Loucy (cell line): ENCODE measurements at regions not wholly inside any gene's neighbourhood (a gene's known extent, or its start where the extent isn't known, plus 50 kb on each side); places are given as distances from the start of the nearest gene placed in this dataset.

Experiments used
- H2AFZ ChIP-seq: fragments of 200-600 bp; sonication (generic); 2 replicates; pipeline ENCODE4 v1.6.0; 2016; ENCODE audit warnings: antibody characterized with exemption, mild to moderate bottlenecking, low read length, moderate library complexity
- H3F3A ChIP-seq: fragments of 200-600 bp; 2 replicates; pipeline ENCODE4 v1.6.0; 2016; ENCODE audit warnings: antibody characterized with exemption, low read depth, mild to moderate bottlenecking
- H3K27me3 ChIP-seq: fragments of 200-600 bp; sonication (generic); 2 replicates; pipeline ENCODE4 v1.6.1; 2014; ENCODE audit warnings: low read length, mild to moderate bottlenecking; ENCODE audit not compliant: insufficient read depth, poor library complexity, severe bottlenecking
- H3K36me3 ChIP-seq: fragments of 200-600 bp; sonication (generic); 2 replicates; pipeline ENCODE4 v1.6.1; 2016; ENCODE audit warnings: low read length; ENCODE audit not compliant: insufficient read depth
- H3K4me1 ChIP-seq: fragments of 200-600 bp; sonication (generic); 2 replicates; pipeline ENCODE4 v1.5.1; 2014; ENCODE audit warnings: low read length, mild to moderate bottlenecking; ENCODE audit not compliant: insufficient read depth, poor library complexity, severe bottlenecking
- H3K4me2 ChIP-seq: fragments of 200-600 bp; sonication (generic); 2 replicates; pipeline ENCODE4 v1.6.0; 2014; ENCODE audit warnings: antibody characterized with exemption, low read length, low read depth, mild to moderate bottlenecking; ENCODE audit not compliant: poor library complexity, severe bottlenecking
- H3K4me3 ChIP-seq: fragments of 200-600 bp; sonication (generic); 2 replicates; pipeline ENCODE4 v1.5.1; 2014; ENCODE audit warnings: low read length, mild to moderate bottlenecking, mixed read lengths; ENCODE audit not compliant: poor library complexity, severe bottlenecking
- H3K79me2 ChIP-seq: fragments of 200-600 bp; sonication (generic); 2 replicates; pipeline ENCODE4 v1.6.1; 2014; ENCODE audit warnings: low read length; ENCODE audit not compliant: insufficient read depth
- H3K9ac ChIP-seq: fragments of 200-600 bp; sonication (generic); 2 replicates; pipeline ENCODE4 v1.6.0; 2014; ENCODE audit warnings: mild to moderate bottlenecking, low read depth, low read length, moderate library complexity; ENCODE audit not compliant: poor library complexity, severe bottlenecking
- H3K9me2 ChIP-seq: fragments of 200-600 bp; sonication (generic); replicated peaks from 2 replicates; pipeline ENCODE4 v1.6.1; 2016; ENCODE audit warnings: low read depth, low read length, mixed read lengths
- H3K9me3 ChIP-seq: fragments of 200-600 bp; sonication (generic); 2 replicates; pipeline ENCODE4 v1.6.1; 2014; ENCODE audit warnings: mild to moderate bottlenecking, antibody characterized with exemption, low read length, low read depth; ENCODE audit not compliant: insufficient read depth
- H4K20me1 ChIP-seq: fragments of 200-600 bp; sonication (generic); 2 replicates; pipeline ENCODE4 v1.6.0; 2014; ENCODE audit warnings: antibody characterized with exemption, low read length, mild to moderate bottlenecking; ENCODE audit not compliant: insufficient read depth, poor library complexity, severe bottlenecking
- EZH2phosphoT487 ChIP-seq: fragments of 200-600 bp; IDR thresholded peaks from 2 replicates; pipeline ENCODE4 v1.6.1; 2018; ENCODE audit warnings: antibody characterized with exemption, mild to moderate bottlenecking, moderate library complexity, borderline replicate concordance
- TF ChIP-seq, protein P1 (sequence below): fragments of 200-600 bp; sonication (generic); conservative IDR thresholded peaks from 2 replicates; pipeline ENCODE4 v1.5.1; 2014; ENCODE audit warnings: mild to moderate bottlenecking, antibody characterized with exemption, low read length

DNA sequence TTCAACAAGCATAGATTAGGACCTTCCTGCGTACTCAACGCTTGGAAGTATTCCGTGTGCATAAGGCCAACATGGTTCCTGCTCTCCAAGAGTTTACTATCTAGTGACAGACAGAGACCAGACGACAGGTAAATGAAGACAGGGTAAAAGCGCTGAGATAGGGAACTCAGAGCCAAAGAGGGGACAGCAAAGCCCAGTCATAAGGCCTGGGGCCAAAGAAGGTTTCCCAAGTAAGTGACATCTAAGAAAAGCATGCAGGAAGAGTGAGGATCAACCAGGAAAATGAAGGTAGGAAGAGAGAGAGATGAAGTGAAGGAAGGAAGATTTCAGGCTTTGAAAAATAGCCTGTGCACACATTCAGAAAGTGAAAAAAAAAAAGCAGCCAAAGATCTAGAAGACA is 76.9 kb upstream of the CDH20 start:
- H3F3A ChIP-seq: no peaks in the 10 kb centered on the region
- H3K79me2 ChIP-seq: no peaks in the 10 kb centered on the region
- H3K27me3 ChIP-seq: no peaks in the 10 kb centered on the region
- H3K4me1 ChIP-seq: no peaks in the 10 kb centered on the region
- H3K36me3 ChIP-seq: no peaks in the 10 kb centered on the region
- H2AFZ ChIP-seq: no peak overlapping the region
- no peak overlapping the region for H3K9ac ChIP-seq
- no peaks in the 10 kb centered on the region for H3K9me3 ChIP-seq
- H3K4me3 ChIP-seq: no peak overlapping the region
- no peaks in the 10 kb centered on the region for H4K20me1 ChIP-seq
- no peak overlapping the region for H3K4me2 ChIP-seq
- TF ChIP-seq EZH2phosphoT487: no peak
- TF ChIP-seq, protein P1, sequence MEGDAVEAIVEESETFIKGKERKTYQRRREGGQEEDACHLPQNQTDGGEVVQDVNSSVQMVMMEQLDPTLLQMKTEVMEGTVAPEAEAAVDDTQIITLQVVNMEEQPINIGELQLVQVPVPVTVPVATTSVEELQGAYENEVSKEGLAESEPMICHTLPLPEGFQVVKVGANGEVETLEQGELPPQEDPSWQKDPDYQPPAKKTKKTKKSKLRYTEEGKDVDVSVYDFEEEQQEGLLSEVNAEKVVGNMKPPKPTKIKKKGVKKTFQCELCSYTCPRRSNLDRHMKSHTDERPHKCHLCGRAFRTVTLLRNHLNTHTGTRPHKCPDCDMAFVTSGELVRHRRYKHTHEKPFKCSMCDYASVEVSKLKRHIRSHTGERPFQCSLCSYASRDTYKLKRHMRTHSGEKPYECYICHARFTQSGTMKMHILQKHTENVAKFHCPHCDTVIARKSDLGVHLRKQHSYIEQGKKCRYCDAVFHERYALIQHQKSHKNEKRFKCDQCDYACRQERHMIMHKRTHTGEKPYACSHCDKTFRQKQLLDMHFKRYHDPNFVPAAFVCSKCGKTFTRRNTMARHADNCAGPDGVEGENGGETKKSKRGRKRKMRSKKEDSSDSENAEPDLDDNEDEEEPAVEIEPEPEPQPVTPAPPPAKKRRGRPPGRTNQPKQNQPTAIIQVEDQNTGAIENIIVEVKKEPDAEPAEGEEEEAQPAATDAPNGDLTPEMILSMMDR: no peak
- H3K9me2 ChIP-seq: no peaks in the 10 kb centered on the region

DNA sequence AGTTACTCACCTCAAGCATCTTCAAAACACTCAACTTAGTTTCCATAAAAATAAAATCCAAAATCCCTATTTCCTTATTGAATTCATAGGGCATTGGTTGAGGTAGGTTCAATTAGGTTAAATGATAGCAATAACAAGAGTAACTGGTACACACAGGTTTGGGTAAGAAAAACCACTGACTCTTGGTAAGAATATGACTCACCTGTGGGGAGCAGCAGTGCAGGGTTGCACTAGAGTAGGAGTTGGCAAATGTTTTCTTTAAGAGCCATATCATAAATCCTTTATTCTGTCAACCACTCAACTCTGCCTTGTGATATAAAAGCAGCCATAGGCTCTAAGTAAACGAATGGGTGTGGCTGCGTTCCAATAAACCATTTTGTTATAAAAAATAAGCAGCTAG is 71.4 kb upstream of the CDH20 start:
- no peak overlapping the region for H3K9ac ChIP-seq
- H3K4me2 ChIP-seq: no peak overlapping the region
- no peaks in the 10 kb centered on the region for H3K36me3 ChIP-seq
- no peaks in the 10 kb centered on the region for H3K9me2 ChIP-seq
- H3K79me2 ChIP-seq: no peaks in the 10 kb centered on the region
- no peak for TF ChIP-seq EZH2phosphoT487
- TF ChIP-seq, protein P1: no peak
- no peak overlapping the region for H3K4me3 ChIP-seq
- no peaks in the 10 kb centered on the region for H3F3A ChIP-seq
- no peaks in the 10 kb centered on the region for H3K4me1 ChIP-seq
- no peaks in the 10 kb centered on the region; the same call in 1 of the 2 replicates for H3K9me3 ChIP-seq
- H2AFZ ChIP-seq: no peak overlapping the region
- no peaks in the 10 kb centered on the region for H3K27me3 ChIP-seq
- H4K20me1 ChIP-seq: no peaks in the 10 kb centered on the region

DNA sequence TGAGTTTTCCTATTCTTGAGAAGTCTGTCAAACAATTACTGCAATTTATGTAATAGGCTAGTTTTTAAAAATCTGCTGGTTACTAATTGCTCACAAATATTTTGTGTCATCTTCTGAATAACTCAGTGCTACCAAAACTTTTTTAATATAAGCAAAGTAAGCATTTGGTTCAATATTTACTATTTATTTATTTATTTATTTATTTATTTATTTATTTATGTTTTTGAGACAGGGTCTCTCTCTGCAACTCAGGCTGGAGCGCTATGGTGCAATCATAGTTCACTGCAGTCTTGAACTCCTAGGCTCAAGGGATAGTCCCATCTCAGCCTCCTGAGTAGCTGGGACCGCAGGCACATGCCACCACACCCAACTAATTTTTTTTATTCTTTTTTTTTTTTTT is 60.4 kb upstream of the CDH20 start:
- no peaks in the 10 kb centered on the region for H3K9me2 ChIP-seq
- no peaks in the 10 kb centered on the region for H3F3A ChIP-seq
- no peak overlapping the region for H3K4me3 ChIP-seq
- no peaks in the 10 kb centered on the region for H3K79me2 ChIP-seq
- no peaks in the 10 kb centered on the region for H3K9me3 ChIP-seq
- H3K9ac ChIP-seq: no peak overlapping the region
- TF ChIP-seq EZH2phosphoT487: no peak
- TF ChIP-seq, protein P1: no peak
- H3K4me1 ChIP-seq: no peaks in the 10 kb centered on the region
- H3K36me3 ChIP-seq: no peaks in the 10 kb centered on the region
- H4K20me1 ChIP-seq: no peaks in the 10 kb centered on the region
- H3K27me3 ChIP-seq: no peaks in the 10 kb centered on the region
- no peak overlapping the region for H3K4me2 ChIP-seq
- H2AFZ ChIP-seq: no peak overlapping the region
